ENCODE measurements at regions not wholly inside any gene's neighbourhood (a gene's known extent, or its start where the extent isn't known, plus 50 kb on each side); places are given as distances from the start of the nearest gene placed in this dataset.

DNA sequence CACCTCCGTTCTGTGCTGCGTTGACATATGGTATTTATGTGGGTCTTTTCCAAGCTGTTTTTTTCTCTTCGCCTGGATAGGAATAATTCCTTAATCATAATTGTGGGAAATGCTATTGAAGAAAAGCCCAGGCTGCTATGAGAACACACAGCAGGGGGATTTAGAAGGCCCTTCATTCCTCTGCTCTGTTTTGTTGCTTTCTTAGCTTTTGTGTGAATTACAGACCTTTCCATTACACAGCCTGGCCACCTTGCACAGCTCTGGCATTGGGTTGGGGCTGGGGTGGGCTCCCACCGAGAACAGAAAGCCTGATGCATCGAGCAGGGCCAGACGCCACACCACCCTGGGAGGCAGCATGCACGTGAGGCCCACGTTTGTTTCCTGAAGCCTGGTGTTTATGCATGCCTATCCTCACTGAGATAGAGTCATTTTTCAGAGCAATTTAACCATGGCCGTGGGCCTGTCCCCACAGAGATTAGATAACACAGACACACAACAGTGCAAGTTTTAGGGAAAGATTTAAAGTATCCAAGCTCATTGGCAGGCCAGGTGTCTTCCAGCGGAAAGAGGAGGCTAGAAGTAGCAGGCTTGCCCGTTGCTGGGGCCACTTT, 287.6 kb upstream of the PWP1 start:
- Mint-ChIP-seq H3K36me3 (ENCODE audit: insufficient read depth in 1 of 3, low read depth in 3 of 3) (no peaks in the 10 kb centered on the region; a peak in 1 of 7 replicates), H3K27me3 (ENCODE audit: low read depth) (no peaks in the 10 kb centered on the region; the same call in 1 of the 2 replicates), H3K4me1 (peaks cover 29 to 39% of the 10 kb centered on the region in 2 experiments), H3K4me3 (no peak overlapping the region), H3K9me3 (no peaks in the 10 kb centered on the region), H3K27ac (no peak overlapping the region)
- Histone ChIP-seq H3K79me1 (ENCODE audit: insufficient read depth, low read depth, low read length, poor library complexity, severe bottlenecking) (no peaks in the 10 kb centered on the region), H3K14ac (ENCODE audit: insufficient read depth, low read length) (peak overlapping the region; percentile 68; the same call in 1 of the 2 replicates), H4K91ac (ENCODE audit: insufficient read length, low read depth, low read length) (no peak overlapping the region), H2BK20ac (ENCODE audit: low read depth, low read length, poor library complexity, severe bottlenecking) (no peak overlapping the region), H3K4me1 (ENCODE audit: insufficient read depth, low read length) (peaks cover 14% of the 10 kb centered on the region), H3K23me2 (ENCODE audit: insufficient read length, low read depth, low read length, poor library complexity, severe bottlenecking) (no peaks in the 10 kb centered on the region), H3K27me3 (ENCODE audit: insufficient read depth, low read length) (no peaks in the 10 kb centered on the region), H4K20me1 (ENCODE audit: control insufficient read depth, insufficient read depth, insufficient read length) (no peaks in the 10 kb centered on the region), H3K4ac (ENCODE audit: low read depth, low read length) (no peak overlapping the region), H4K5ac (ENCODE audit: insufficient read length, low read depth, low read length) (no peak overlapping the region), H2BK120ac (ENCODE audit: low read depth, low read length, poor library complexity, severe bottlenecking) (no peak overlapping the region), H3K79me2 (ENCODE audit: insufficient read depth, low read length) (no peaks in the 10 kb centered on the region), H2AK5ac (ENCODE audit: insufficient read length, low read length) (no peak overlapping the region), H4K8ac (replicated peaks; ENCODE audit: insufficient read length, low read depth, low read length) (no peak overlapping the region), H2AFZ (ENCODE audit: low read length) (no peak overlapping the region), H3K9ac (ENCODE audit: extremely low read depth, insufficient read length, low read length) (no peak overlapping the region), H3T11ph (ENCODE audit: low read length) (no peak overlapping the region), H2BK15ac (ENCODE audit: low read depth, low read length) (no peak overlapping the region), H2BK5ac (ENCODE audit: insufficient read length, low read length) (no peak overlapping the region), H3K56ac (ENCODE audit: insufficient read length, low read depth, low read length) (no peak overlapping the region), H3K9me3 (ENCODE audit: control insufficient read depth, low read depth, low read length) (no peaks in the 10 kb centered on the region), H3K18ac (ENCODE audit: insufficient read length, low read depth, low read length) (no peak overlapping the region), H3K4me2 (ENCODE audit: insufficient read depth, insufficient read length, low read length) (no peak overlapping the region), H3K23ac (ENCODE audit: insufficient read length, low read depth, low read length) (no peak overlapping the region), H2BK12ac (ENCODE audit: insufficient read length, low read depth, low read length) (no peak overlapping the region), H3K27ac (ENCODE audit: insufficient read length, low read depth, low read length) (no peak overlapping the region)
- no peak for DNase-seq
- no CpG with 5 or more reads among the region's 11 CpGs for WGBS (ENCODE audit: extremely low coverage, insufficient read length, low lambda C conversion rate)
- TF ChIP-seq, protein P1, sequence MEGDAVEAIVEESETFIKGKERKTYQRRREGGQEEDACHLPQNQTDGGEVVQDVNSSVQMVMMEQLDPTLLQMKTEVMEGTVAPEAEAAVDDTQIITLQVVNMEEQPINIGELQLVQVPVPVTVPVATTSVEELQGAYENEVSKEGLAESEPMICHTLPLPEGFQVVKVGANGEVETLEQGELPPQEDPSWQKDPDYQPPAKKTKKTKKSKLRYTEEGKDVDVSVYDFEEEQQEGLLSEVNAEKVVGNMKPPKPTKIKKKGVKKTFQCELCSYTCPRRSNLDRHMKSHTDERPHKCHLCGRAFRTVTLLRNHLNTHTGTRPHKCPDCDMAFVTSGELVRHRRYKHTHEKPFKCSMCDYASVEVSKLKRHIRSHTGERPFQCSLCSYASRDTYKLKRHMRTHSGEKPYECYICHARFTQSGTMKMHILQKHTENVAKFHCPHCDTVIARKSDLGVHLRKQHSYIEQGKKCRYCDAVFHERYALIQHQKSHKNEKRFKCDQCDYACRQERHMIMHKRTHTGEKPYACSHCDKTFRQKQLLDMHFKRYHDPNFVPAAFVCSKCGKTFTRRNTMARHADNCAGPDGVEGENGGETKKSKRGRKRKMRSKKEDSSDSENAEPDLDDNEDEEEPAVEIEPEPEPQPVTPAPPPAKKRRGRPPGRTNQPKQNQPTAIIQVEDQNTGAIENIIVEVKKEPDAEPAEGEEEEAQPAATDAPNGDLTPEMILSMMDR (conservative IDR thresholded peaks at IDR 0.05): no peak

Measured in H9 (cell line).